ENCODE measurements at regions not wholly inside any gene's neighbourhood (a gene's known extent, or its start where the extent isn't known, plus 50 kb on each side); places are given as distances from the start of the nearest gene placed in this dataset.

- 0% methylated on average over 4 of the region's 4 CpGs for WGBS (ENCODE audit: insufficient coverage, low coverage, missing lambda C conversion rate)
- no peaks in the 10 kb centered on the region for H3K4me1 ChIP-seq (replicated peaks in 1 of 2; ENCODE audit: control insufficient read depth in 2 of 2, insufficient read depth in 2 of 2, low read length in 2 of 2)
- no peaks in the 10 kb centered on the region for H3K36me3 ChIP-seq (ENCODE audit: control insufficient read depth, insufficient read depth, low read length)
- H3K27me3 ChIP-seq (ENCODE audit: control insufficient read depth in 2 of 2, insufficient read depth in 2 of 2, low read length in 2 of 2) = no peaks in the 10 kb centered on the region
- H4K20me1 ChIP-seq (replicated peaks; ENCODE audit: control insufficient read depth, insufficient read depth, low read length) = no peaks in the 10 kb centered on the region
- H3K9me1 ChIP-seq (ENCODE audit: control insufficient read depth, insufficient read depth, low read length) = no peaks in the 10 kb centered on the region
- H3K9ac ChIP-seq (ENCODE audit: insufficient read depth in 1 of 2, low read depth in 2 of 2, low read length in 2 of 2) = no peak overlapping the region
- intact Hi-C loops (cut with micrococcal nuclease) (no loop called here), in situ Hi-C loops (cut with MboI) (no loop called here)
- H2AFZ ChIP-seq (ENCODE audit: low read depth, low read length) = no peak overlapping the region
- ChIA-PET CTCF (ENCODE audit: low intra/inter-chr PET ratio) (no interaction called here), POLR2A (no interaction called here)
- no peak for FAIRE-seq
- no peak overlapping the region for H3K27ac ChIP-seq (ENCODE audit: extremely low read depth, low read depth, low read length)
- DNase-seq (ENCODE audit: extremely low read depth in 1 of 4, low spot score in 3 of 4) = no peak
- no peak overlapping the region for H3K4me3 ChIP-seq
- BruUV-seq (replicated peaks) = no TSS peak
- no peaks in the 10 kb centered on the region for H3K79me2 ChIP-seq (ENCODE audit: control insufficient read depth, insufficient read depth, low read length)
- ATAC-seq = no peak
- no peak overlapping the region for H3K4me2 ChIP-seq (ENCODE audit: insufficient read depth, low read length)
- no peaks in the 10 kb centered on the region for H3K9me3 ChIP-seq (replicated peaks; ENCODE audit: control insufficient read depth, insufficient read depth, low read depth, low read length)
- no peak for TF ChIP-seq TAL1 (IDR thresholded peaks at IDR 0.05)
- no peak for TF ChIP-seq ZBTB26 (CRISPR knock-in tag; IDR thresholded peaks at IDR 0.05)
- TF ChIP-seq ZBTB34 (CRISPR knock-in tag; IDR thresholded peaks at IDR 0.05) = no peak
- no peak for TF ChIP-seq ELF4 (CRISPR knock-in tag; IDR thresholded peaks at IDR 0.05)
- TF ChIP-seq ZBTB40 (IDR thresholded peaks at IDR 0.05) = no peak
- no peak for TF ChIP-seq ZBTB40 (CRISPR knock-in tag; IDR thresholded peaks at IDR 0.05)
- no peak for TF ChIP-seq ATF2 (CRISPR knock-in tag; IDR thresholded peaks at IDR 0.05)
- no peak for TF ChIP-seq THRB (CRISPR knock-in tag; conservative IDR thresholded peaks at IDR 0.05)
- TF ChIP-seq TAF9B (IDR thresholded peaks at IDR 0.05; ENCODE audit: partially characterized antibody) = no peak
Observed at GRCh38 chr20:12718619-12719018, 290.2 kb upstream of the SPTLC3 start.
